ENCODE measurements at regions not wholly inside any gene's neighbourhood (a gene's known extent, or its start where the extent isn't known, plus 50 kb on each side); places are given as distances from the start of the nearest gene placed in this dataset.

DNA sequence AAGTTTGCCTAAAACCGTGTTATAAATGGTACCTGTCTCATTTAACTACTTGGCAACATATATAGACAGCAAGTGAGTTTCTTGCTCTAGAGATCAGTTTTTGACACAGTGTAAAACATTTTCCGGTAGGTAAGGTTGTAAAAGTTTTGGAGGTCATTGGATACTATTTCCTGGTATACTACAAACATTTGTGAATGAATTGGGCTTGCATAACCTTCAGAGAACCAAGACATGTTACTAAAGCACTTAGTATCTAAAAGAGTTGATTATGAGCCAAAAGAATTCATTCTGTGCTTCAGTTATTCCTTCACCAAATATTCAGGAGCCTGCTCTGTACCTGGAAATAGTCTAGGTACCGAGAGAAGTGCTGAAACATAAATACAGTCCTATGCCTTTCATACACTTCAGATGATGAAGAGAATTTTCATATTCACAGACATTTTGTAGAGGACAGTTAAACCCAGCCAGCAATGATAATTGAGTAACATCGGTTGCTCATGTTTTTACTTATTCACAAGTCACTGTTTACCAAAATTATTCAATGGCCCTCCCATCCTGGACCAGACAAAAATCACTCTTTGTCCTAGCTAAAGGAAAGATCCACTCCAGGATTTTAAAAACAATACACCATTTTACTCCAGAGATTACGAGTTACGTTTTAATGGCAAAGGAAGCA, 319.4 kb upstream of the RBMS1 start:
- TF ChIP-seq ZNF274 (IDR thresholded peaks at IDR 0.05; ENCODE audit: low read depth, low read length) (no peak), YY1 (IDR thresholded peaks at IDR 0.05; ENCODE audit: insufficient read depth, insufficient read length) (no peak)
